HG03575 (cell line): ENCODE measurements at regions not wholly inside any gene's neighbourhood (a gene's known extent, or its start where the extent isn't known, plus 50 kb on each side); places are given as distances from the start of the nearest gene placed in this dataset.

ENCODE experiments used
- ATAC-seq: cut with Tn5 transposase; IDR thresholded peaks from one replicate; pipeline ENCODE4 v1.9.1; 2021; ENCODE audit not compliant: unreplicated experiment, insufficient number of reproducible peaks, low FRiP score; ENCODE audit errors: extremely low read depth

DNA sequence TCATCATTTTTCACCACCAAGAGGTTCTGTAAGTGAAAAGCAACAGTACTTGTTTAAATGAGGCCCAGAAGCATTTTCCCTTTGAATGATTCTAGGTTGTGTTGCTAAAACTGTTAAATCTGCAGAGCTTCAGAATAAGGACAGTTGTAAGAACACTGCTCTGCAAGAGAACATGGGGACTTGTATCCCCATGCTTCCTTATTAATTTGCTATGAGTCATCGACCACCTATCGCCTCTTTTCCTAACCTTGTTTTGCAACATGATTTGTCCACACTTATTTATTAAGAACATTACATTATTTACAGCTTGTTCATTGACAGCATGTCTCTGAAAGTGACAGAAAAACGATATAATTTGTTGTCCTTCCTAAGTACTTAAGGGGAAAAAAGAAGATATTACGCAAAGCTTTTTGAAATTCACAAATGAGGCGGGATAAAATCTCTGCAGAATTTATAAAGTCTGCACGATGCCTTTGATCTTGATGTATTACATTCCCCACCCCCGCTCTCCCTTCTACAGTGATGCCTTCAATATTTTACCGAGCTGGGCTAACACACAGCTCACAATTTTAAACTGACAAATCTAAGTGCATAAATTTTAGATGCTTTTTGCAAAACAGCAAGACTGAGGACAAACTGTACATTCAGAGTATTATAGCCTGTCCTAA, 220.0 kb upstream of the SPTLC3 start:
- ATAC-seq = no peak

DNA sequence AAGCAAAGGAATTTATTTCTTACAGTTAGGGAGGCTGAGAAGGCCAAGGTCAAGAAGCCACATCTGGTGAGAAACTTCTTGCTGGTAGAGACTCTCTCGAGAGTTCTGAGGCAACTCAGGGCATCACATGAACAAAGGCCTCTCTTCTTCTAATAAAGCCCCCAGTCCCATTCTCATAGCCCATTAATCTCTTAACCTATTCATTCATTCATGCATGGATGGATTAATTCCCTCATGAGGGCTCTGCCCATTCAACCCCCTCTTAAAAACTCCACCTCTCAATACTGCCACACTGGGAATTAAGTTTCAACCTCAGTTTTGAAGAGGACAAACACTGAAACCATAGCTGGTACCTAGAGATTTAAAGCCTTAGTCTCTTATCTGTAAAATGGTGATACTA, 217.9 kb upstream of the SPTLC3 start:
- no peak for ATAC-seq

DNA sequence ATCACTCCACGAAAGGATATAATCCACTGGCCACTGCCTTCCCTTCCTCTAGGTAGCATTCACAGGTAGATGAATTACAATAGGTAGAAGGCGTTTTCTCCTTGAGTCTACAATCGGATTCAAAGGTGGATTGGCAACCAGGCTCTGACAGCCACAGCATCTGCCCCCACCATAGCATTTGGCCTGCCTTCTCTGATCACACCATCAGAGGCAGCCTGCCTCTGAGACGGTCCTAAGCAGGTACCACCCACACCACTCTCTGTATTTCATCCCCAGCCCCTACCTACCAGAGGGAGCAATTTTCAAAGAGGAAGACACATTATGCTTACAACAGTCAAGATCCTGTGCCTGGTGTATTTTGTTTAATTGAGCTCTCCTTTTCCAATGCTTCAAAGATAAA, 210.5 kb upstream of the SPTLC3 start:
- ATAC-seq = no peak

DNA sequence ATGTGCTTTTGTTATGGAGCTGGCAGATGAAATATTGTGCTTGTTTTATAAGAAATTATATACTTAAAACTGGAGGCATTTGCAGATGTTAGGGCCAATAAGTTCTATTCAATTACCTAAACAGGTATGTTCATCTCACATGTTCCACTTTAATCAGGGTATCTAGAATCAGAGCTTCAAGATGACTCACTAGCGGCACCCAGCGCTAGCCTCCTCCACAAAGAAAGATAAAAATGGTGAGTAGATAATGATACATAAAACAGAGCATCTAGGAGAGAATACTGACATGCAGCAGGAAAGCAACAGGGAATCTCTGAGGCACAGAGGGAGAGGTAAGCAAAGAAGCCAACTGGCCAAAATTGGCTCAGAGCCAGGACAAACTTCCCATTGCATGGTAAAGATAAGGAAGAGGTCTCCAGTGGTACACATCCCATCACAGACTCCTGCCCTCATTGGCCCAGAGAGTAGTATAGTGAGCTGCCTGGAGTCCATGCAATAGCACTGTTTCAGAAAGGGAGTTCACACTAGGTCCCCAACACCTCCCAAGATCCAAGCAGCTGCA, 200.7 kb upstream of the SPTLC3 start:
- no peak for ATAC-seq

DNA sequence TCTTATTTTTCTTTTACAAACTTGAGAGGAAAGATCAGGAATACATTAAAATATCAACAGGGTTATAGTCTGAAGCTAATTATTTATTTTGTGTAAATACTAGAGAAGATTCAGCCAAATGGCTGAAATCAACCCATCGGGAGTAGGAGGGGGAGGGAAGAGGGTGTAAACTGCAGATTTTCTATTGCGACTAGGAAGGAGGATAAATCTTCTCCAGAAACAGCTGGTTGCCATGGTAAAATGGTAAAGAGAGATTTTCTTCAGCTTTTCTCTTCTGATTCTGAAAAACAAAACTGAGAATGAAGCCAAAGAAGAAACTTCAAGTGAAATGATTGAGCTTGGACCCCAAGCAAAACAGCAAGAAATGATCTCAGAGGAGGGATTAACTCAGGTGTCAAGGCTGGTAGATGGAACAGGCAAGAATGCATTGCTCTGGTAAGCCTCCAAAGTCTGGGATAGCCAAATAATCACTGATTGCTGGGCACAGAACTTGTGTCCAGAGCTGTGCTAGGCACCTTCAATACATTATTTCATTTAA, 193.5 kb upstream of the SPTLC3 start:
- ATAC-seq = no peak

DNA sequence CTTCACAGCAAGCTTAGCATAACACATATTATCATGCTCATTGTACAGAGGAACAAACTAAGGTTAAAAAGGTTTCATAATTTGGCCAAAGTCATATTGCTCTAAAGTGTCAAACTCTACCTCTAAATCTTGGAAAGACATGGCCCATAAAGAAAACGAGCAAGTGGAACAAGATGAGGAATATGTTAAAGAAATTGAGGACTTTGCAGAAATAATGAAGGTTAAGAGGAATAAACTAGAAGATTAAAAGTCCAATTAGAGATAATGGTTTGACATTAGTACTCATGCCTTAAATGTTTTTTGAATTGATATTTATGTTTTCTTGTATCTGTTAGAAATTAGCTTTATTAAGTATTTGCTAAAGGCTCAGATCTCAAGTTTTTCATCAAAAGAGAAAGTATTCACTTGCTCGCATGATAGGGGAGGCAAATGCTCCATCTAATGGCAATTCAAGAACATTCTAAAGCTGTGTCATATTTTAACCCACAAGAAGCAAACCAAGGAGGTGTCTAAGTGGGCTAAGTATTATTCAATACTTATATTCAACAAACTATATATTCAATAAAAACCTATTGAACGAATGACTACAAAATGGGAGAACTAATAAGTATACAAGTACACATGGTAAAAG, 192.9 kb upstream of the SPTLC3 start:
- no peak for ATAC-seq

DNA sequence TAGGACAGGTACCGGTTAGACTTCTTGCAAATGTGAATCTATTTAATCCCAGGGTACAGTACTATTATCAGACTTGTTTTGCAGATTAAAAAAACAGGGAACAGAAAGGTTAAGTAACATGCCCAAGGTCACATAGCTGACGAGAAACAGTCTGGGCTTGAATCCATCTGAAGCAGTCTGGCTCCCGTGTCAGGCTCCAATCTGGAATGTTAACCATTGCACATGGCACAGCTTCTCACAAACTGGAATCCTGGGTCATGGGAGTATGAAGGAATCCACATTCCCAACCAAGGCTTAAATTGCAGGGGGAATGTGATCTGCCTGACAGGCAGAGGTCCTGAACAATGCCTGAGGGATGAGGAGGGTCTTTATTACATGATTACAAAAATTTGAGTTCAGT, 187.5 kb upstream of the SPTLC3 start:
- ATAC-seq = no peak

DNA sequence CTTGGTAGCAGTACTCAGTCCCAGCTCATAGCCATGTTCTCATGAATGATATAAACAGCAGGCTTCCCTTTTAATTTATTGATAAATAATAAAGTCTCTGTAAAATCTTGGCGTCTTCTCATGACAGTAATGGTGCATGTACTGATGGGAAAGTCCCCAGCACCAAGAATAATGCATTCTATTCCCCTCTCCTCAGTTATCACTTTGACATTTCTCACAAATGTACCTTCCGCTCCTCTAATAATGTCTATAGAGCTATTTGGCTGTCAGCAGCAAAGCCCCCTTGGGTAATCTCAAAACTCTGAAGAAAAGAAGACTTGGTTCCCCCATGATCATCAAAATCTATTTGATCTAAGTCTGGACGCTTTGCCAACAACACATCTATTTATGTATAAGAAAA, 185.0 kb upstream of the SPTLC3 start:
- ATAC-seq = no peak

DNA sequence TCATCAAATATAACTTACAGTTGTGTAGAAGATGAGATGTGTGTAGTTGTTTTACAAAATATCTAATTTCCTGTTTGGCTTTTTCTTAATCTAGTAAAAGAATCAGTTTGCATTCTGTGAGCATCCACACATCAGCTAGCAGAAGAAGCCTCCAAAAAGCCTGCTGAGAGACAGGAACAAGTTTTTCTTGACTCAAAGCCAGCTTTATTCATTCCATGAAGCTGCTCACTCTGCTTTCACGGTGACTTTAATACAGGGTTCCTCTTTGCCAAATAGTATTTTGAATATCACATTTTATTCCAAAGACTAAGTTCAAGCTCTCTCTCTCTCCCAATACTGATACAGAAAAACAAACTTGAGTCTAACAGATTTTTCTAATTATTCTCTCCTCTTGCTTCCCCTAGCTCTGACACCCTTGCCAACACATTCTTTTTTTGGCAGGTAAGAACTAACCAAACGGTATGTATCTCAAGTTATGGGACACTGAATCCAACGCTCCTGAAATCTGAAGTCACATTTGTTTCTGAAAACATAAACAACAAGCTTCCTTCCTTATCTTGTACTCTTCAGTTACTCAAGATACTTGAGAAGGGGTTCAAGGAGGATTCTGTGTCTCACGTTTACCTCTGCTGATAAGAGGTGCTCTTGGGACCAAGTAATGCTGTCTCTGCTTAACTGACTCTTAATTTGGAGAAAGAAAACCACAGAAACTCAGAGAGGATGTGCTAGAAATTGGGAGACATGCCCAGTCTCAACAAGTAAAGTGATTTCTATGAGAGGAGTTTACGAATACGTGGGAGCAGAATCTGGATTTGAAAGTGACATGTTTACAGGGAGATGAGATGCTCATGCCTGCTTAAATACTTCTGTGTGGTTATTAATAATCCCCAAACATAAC, 184.2 kb upstream of the SPTLC3 start:
- ATAC-seq = no peak

DNA sequence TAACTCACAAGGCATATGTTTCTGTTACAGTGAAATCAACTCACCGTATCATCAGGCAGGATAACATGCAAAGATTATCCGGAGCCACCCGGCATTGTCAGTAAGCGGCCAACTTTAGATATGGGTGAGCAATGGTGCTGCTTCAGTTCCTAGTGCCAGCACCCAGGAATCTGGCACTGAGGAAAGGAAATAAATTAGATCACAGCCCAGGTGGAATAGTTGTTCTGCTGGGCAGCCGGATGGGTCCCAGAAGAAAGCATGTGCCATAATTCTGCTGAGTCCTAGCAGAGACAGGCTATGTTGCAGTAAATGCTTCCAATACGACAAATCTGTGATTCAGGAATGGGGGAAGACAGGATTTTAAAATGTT, 183.6 kb upstream of the SPTLC3 start:
- ATAC-seq = no peak

DNA sequence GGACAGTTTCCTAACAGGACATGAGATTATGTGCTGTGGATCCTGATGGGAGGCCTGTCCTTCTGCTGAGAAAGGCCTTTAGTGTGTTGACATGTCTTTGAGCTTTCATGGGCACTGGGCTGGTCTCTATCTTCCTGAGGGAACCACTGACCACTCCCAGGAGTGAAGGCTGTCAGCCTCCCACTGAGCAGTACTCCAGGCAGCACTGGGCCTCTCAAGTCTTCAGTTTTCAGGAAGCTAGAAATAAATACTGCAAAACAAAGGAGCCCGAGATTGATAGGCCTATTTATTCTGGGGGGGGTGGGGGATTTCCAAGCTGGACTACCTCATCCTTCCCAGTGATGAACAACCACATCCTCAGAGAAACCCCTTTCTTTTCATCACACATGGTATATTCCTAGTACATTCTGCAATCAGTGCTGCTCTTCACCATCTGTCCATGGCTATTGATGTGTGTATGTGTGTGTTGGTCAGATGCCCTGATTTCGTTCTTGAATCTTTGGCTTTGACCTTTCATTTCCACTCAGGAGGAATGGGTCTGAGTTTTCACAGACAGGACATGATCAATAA, 180.9 kb upstream of the SPTLC3 start:
- no peak for ATAC-seq

DNA sequence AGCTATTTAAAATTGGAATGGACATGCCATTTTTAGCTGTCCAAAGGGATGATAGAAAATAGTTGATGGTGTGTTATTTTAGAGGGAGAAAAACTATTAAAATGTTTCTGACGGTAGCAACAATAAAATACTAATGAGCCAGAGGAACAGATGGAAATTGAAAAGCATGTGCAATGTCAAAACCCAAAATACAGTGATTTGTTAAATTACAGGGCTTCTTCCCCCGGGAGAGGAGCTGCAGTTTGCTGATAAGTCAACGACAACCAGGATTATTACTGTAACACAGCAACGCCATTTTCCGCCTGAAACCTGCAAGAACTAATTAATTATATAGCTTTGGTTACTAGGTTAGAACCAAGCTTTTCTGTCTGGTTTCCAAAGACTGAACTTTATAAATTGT, 179.6 kb upstream of the SPTLC3 start:
- ATAC-seq = no peak

DNA sequence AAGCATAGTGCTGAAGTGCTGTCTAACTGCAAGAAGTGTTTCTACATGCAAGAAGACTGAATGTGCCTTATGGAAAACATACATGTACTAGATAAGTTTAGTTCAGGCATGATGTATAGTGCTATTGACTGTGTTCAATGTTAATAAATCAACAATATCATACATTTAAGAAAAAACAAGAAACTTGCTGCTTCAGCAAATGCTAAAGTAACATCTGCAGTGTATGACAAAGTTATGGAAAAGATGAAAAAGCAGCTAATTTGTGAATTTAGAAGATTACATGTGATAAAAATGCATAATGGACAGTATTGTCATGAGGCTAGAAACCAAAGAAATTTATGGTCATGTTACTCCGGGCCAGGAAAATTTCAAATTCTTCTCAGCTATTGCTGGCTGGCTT, 174.9 kb upstream of the SPTLC3 start:
- ATAC-seq = no peak

DNA sequence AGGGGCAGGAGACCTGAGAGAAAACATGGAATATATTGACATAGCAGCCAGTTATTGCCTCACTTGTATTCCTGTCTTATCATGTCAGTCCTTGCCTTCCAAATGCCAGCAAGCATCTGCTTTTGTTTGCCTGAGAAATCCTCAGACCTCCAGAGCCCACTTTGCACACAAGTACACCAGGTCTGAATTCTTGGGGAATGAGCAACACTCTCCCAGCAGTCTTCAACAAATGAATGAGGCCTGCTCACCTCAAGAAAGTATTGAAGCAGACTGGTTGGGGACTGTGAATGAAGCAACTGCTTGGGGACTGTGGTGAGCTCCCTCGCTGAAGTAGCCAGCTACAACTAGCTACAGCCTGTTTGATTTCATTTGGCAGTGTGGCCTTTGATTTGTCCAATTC, 172.8 kb upstream of the SPTLC3 start:
- ATAC-seq = no peak

DNA sequence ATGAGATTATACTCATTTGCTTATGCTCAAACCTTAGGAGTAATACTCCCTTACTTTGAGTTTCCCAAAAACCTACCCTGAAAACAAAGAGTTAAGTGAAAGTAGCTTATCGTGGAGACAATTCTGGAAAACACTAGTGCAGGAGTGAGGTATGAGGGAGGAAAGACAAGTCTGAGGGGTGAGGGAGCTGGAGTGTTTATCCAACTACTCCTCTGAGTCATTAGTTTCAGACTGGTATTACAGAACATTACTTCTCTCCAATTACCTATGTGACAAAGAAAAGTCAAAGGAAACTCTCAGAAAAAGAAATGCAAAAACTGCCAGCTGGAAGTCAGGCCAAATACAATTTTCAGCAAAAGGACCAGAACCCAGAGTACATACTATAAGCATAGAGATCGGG, 171.1 kb upstream of the SPTLC3 start:
- ATAC-seq = no peak

DNA sequence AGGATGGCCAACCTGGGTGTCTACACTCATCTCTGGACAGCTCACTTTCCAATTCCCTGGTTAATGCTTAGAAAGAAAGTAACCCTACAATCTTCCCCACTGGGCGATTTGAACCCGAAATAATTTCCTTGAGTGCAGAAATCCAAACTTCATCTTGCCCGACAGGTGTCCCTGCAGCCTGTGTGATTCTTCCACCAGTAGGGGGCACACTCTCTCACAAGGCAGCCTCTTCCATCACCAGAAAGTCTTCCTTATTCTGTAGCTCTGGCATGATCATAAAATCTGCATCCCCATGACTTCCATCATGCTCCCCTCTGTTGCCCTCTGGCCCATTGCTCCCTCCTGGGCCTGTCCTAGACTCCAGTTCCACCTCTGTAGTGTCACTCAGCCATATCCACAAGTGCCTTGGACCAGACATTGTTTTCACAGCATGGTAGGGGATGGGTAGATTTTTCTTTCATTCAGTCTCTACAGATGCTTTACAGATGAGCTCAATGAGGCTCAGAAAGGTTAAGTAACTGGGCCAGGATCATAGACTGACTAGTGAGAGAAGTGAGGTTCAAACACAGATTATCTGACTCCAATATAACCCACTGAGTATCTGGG, 170.4 kb upstream of the SPTLC3 start:
- ATAC-seq = no peak

DNA sequence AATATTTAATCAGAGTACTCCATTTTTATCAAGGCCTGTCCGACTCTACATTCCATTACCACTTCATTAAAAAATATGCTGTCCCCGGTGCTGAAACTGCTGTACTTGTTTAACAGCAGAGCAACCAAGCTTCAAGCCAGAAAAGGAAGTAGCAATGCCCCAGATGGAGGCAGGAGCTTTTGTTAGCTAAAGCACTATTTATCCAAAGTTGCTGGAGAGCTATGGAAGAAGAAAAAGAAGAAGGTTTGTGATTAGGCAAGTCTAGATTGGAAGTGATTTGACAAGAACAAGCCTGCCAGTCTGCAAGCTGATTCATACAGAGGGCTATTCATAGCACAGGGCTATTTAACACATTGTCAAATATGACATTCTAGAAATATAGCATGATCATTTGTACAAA, 160.9 kb upstream of the SPTLC3 start:
- no peak for ATAC-seq

DNA sequence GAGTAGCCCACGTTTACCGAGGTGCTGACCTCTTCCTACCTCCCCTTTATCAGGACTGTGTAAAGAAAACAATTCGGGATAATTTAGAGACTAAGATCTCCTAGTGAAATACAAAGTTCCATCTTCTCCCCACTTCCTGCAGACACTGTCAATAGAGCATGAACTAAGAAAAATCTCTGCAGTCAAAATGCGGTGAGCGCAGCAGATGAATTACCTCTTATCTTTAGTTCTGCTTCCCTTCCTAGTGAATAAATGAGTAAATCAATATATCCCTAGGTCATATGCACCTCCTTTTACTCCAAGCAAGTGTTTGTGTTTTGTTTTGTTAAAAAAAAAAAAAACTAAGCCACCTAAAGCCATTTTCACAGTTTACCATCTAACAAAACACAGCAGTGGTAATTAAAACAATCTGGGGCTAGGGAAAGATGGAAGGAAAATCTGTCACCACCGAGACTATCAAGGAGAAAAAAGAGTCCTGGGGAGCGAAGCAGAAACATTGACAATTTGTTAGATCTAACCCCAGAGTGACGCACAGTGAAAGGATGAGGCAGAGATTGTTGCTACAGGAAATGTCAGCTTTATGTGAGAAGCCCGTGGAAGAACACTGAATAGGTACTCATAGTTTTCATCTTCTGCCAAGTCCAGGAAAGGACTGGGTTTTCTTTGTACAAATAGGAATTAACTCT, 159.4 kb upstream of the SPTLC3 start:
- ATAC-seq = no peak
